ENCODE measurements at regions not wholly inside any gene's neighbourhood (a gene's known extent, or its start where the extent isn't known, plus 50 kb on each side); places are given as distances from the start of the nearest gene placed in this dataset.

DNA sequence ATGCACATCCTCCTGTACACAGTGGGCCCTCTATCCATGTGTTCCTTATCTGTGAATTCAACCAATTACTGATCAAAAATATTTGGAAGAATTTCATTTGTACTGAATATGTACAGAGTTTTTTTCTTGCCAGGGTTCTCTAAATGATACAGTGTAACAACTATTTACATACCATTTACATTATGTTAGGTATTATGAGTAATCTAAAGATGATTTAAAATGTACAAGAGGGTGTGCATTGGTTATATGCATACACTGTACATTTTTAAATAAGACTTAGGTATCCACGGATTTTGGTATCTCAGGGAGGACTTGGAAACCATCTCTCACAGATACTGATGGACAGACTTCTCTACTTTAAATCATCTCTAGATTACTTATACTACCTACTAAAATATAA lies 1333.9 kb downstream of the PCDH18 start:
- Histone ChIP-seq H3K27ac (no peak overlapping the region), H3K9me3 (no peaks in the 10 kb centered on the region), H3K4me1 (no peaks in the 10 kb centered on the region), H3K36me3 (no peaks in the 10 kb centered on the region), H3K4me3 (no peak overlapping the region), H3K9ac (ENCODE audit: low read depth in 2 of 2, low read length in 2 of 2) (no peak overlapping the region), H3K27me3 (no peaks in the 10 kb centered on the region)
- intact Hi-C loops (cut with DNase I) = no loop called here
- TF ChIP-seq, protein P1, sequence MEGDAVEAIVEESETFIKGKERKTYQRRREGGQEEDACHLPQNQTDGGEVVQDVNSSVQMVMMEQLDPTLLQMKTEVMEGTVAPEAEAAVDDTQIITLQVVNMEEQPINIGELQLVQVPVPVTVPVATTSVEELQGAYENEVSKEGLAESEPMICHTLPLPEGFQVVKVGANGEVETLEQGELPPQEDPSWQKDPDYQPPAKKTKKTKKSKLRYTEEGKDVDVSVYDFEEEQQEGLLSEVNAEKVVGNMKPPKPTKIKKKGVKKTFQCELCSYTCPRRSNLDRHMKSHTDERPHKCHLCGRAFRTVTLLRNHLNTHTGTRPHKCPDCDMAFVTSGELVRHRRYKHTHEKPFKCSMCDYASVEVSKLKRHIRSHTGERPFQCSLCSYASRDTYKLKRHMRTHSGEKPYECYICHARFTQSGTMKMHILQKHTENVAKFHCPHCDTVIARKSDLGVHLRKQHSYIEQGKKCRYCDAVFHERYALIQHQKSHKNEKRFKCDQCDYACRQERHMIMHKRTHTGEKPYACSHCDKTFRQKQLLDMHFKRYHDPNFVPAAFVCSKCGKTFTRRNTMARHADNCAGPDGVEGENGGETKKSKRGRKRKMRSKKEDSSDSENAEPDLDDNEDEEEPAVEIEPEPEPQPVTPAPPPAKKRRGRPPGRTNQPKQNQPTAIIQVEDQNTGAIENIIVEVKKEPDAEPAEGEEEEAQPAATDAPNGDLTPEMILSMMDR (IDR thresholded peaks at IDR 0.05) = no peak
- DNase-seq = no peak

DNA sequence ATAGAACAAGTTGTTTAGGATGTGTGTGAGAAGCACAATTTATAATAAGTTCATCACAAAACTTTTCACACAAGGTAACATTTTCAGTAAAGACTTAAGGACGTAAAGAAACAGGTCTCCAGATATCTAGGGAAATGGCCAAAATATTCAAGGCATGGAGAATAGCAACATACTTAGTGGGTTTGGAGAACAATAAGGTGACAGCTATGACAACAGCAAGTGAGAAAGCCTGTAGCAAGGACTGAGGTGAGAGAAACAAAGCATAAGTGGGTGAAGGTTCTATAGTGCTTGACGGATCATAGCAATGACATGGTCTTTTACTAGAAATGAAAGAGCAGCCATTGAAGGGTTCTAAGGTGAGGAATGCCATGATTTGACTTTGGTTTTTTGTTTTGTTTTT lies 1337.3 kb downstream of the PCDH18 start:
- TF ChIP-seq, protein P1 (IDR thresholded peaks at IDR 0.05) = no peak
- no peaks in the 10 kb centered on the region for H3K4me1 ChIP-seq
- no peak overlapping the region for H3K4me3 ChIP-seq
- intact Hi-C loops (cut with DNase I) = no loop called here
- no peak overlapping the region for H3K27ac ChIP-seq
- H3K27me3 ChIP-seq = no peaks in the 10 kb centered on the region
- no peak overlapping the region for H3K9ac ChIP-seq (ENCODE audit: low read depth in 2 of 2, low read length in 2 of 2)
- no peaks in the 10 kb centered on the region for H3K9me3 ChIP-seq
- no peaks in the 10 kb centered on the region for H3K36me3 ChIP-seq
- DNase-seq = no peak

DNA sequence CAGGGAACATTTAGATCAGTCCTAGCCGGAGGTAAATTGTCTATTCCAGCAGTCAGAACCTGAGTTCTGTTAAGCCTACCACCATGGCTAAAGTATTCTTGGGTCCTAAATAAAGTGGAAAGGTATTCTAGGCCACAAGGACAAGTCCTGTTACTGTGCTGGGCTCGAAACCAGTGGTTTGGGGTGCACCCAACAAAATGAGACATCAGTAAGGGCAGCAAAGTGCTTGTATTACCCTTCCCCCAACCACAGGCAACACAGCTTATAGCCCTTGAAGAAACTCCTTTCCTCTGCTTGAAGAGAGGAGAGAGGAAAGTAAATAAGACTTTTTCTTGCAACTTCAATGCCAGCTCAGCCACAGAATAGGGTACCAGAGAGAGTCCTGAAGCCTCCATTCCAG lies 1345.6 kb downstream of the PCDH18 start:
- DNase-seq = no peak
- Histone ChIP-seq H3K9ac (ENCODE audit: low read depth in 2 of 2, low read length in 2 of 2) (no peak overlapping the region), H3K4me3 (no peak overlapping the region), H3K36me3 (no peaks in the 10 kb centered on the region), H3K27me3 (no peaks in the 10 kb centered on the region), H3K9me3 (no peaks in the 10 kb centered on the region), H3K4me1 (no peaks in the 10 kb centered on the region), H3K27ac (no peak overlapping the region)
- TF ChIP-seq, protein P1 (IDR thresholded peaks at IDR 0.05) = no peak
- intact Hi-C loops (cut with DNase I) = no loop called here

DNA sequence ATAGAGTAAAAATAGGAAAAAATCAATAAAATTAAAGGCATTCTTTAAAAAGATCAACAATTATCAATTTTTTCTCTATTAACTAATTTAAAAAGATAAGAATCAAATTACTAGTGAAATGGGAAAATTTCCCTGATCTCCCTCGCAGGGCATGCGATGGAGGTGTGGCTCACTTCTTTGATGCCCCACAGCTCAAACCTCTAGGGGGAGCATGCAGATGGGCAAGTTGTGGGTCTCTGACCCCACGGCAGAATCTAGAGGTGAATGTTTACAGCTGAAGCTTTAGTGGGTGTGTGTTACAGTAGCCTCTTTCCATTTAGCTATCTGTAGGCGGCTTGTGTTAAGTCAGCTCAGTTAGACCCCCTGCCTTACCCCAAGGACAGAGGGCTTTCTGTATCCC lies 1348.8 kb downstream of the PCDH18 start:
- no peak for DNase-seq
- H3K27ac ChIP-seq = no peak overlapping the region
- H3K9me3 ChIP-seq = no peaks in the 10 kb centered on the region
- H3K36me3 ChIP-seq = no peaks in the 10 kb centered on the region
- TF ChIP-seq, protein P1 (IDR thresholded peaks at IDR 0.05) = no peak
- no peak overlapping the region for H3K4me3 ChIP-seq
- H3K27me3 ChIP-seq = no peaks in the 10 kb centered on the region
- intact Hi-C loops (cut with DNase I) = no loop called here
- no peak overlapping the region for H3K9ac ChIP-seq (ENCODE audit: low read depth in 2 of 2, low read length in 2 of 2)
- H3K4me1 ChIP-seq = no peaks in the 10 kb centered on the region

DNA sequence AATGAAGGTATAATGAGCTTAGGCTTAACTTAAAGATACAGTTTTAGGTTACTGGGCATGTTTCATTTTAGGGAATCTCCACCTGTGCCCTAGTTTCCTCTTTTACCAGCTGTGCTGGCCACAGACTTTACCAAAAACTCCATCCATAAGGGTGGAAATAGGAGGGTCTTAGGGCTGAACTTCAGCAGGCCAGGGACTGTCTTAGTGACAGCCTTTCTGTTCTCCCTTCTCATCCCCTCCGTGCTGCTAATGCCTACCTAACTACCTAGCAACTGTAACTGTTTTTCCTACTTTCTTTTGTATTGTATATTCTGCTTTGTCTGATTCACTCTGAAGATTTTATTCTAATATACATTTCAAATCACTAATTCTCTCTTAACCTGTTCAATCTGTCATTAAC lies 1375.3 kb downstream of the PCDH18 start:
- intact Hi-C loops (cut with DNase I) = no loop called here
- Histone ChIP-seq H3K9ac (ENCODE audit: low read depth in 2 of 2, low read length in 2 of 2) (no peak overlapping the region), H3K27ac (no peak overlapping the region), H3K36me3 (no peaks in the 10 kb centered on the region), H3K4me3 (no peak overlapping the region), H3K4me1 (no peaks in the 10 kb centered on the region), H3K9me3 (no peaks in the 10 kb centered on the region), H3K27me3 (no peaks in the 10 kb centered on the region)
- TF ChIP-seq, protein P1 (IDR thresholded peaks at IDR 0.05) = no peak
- DNase-seq = no peak

DNA sequence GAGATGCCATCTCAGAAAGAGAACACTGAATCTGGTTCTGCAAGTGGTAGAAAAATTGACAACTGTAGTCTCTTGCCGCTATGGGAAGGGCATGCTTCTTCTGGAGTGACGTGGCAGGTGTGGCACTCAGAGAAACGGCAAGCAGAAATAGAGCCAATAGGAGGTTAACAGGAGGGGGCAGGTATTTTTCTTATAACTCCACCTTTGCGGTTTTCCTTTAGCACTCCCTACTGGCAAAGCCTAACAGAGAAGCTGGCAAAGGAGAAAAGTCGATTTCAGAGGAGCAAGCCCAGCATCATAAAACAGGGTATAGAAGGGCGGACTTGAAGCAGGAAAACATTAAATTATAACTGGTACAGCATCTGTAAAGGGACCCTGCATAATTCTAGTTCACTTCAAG lies 1382.2 kb downstream of the PCDH18 start:
- TF ChIP-seq, protein P1 (IDR thresholded peaks at IDR 0.05) = no peak
- H3K36me3 ChIP-seq = no peaks in the 10 kb centered on the region
- intact Hi-C loops (cut with DNase I) = no loop called here

More for the DNA sequence above, 1382.2 kb downstream of the PCDH18 start:
- no peak overlapping the region for H3K9ac ChIP-seq (ENCODE audit: low read depth in 2 of 2, low read length in 2 of 2)
- H3K9me3 ChIP-seq = no peaks in the 10 kb centered on the region
- H3K4me1 ChIP-seq = no peaks in the 10 kb centered on the region
- no peaks in the 10 kb centered on the region for H3K27me3 ChIP-seq
- H3K4me3 ChIP-seq = no peak overlapping the region
- DNase-seq = no peak
- no peak overlapping the region for H3K27ac ChIP-seq

Measured in colonic mucosa (tissue), 4 donors.